ENCODE measurements at regions not wholly inside any gene's neighbourhood (a gene's known extent, or its start where the extent isn't known, plus 50 kb on each side); places are given as distances from the start of the nearest gene placed in this dataset.

DNA sequence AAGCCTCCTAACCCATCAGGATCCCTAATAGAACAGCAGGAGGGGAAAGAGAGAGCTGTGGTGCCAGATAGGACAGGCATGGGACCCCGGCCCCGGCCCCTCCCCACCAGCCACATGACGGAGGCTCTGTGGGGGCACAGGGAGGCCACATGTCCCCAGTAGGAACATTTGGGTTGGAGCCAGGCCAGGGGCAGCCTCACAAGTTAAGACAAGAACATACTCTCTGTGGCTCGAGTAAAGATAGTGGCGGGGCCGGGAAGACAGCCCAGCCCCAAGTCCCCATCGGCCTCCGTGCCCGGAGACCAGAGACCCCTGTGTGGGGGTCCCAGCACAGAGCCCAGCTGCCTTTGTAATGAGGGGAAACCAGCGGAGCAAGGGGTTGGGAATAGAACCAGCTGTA is 78.6 kb upstream of the GALNT9 start:
- TF ChIP-seq CTCF (IDR thresholded peaks at IDR 0.05) (no peak), POLR2A (IDR thresholded peaks at IDR 0.05) (no peak)
